ENCODE measurements at regions not wholly inside any gene's neighbourhood (a gene's known extent, or its start where the extent isn't known, plus 50 kb on each side); places are given as distances from the start of the nearest gene placed in this dataset.
"Not testable (repeated sequence)": the region's sequence is repeated elsewhere in the genome, so short reads cannot be mapped to it uniquely, and the experiment has no call there.

DNA sequence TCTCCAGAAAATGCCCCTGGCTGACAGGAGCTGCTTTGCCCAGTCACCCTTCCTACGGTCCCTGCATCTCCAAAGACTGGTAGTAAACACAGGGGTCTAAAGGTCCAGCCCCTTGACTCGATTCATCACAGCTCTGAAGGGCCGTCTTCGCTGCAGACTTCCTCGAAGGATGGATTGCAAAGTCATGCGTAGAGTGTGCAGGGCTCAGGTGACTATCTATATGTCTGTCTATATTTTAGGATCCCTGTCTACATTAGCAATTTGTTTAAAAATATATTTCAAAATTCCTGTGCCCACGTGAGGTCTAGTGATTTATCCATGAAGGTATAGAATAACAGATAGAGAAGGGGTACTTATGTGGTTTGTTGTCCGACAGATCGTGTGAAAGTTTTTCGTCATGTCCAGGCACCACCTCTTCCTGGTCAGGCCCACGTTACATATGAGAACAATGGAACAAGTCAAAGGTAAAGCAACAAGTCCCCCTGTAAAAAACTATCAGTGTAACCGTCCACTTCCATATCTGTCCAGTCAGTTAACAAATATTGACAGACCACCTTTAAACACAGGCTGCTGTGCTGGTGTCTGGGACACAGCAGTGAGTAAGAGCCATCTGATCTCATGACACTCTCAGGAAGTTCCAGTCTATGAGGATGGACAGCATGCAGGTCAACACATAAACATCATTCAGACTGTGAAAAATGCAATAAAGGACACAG, 127.7 kb upstream of the SULF2 start (continued):
- TF ChIP-seq ZSCAN9 (CRISPR knock-in tag; IDR thresholded peaks at IDR 0.05; ENCODE audit: borderline replicate concordance) (peak; percentile 78), HDAC2 (CRISPR knock-in tag; IDR thresholded peaks at IDR 0.05) (peak; percentile 84; the same call in 1 of the 2 replicates), ZC3H13 (CRISPR knock-in tag; IDR thresholded peaks at IDR 0.05) (peak; percentile 50; the same call in 1 of the 2 replicates), ZNF317 (CRISPR knock-in tag; IDR thresholded peaks at IDR 0.05) (0 out of 2 replicates have a peak, but pooled peaks have one; percentile 31), ZBTB33 (CRISPR knock-in tag; IDR thresholded peaks at IDR 0.05) (peak; percentile 37; the same call in 1 of the 2 replicates), ZNF644 (CRISPR knock-in tag; IDR thresholded peaks at IDR 0.05; ENCODE audit: low read depth) (peak; percentile 87), TBX2 (CRISPR knock-in tag; IDR thresholded peaks at IDR 0.05; ENCODE audit: borderline replicate concordance) (peak; percentile 87), ZNF512B (CRISPR knock-in tag; IDR thresholded peaks at IDR 0.05; ENCODE audit: borderline replicate concordance) (0 out of 2 replicates have a peak, but pooled peaks have one; percentile 30), TGIF2 (CRISPR knock-in tag; IDR thresholded peaks at IDR 0.05) (peak; percentile 50; the same call in 1 of the 2 replicates), FOXK2 (IDR thresholded peaks at IDR 0.05) (peak; percentile 89), JUN (CRISPR knock-in tag; IDR thresholded peaks at IDR 0.05) (peak; percentile 46; the same call in 1 of the 2 replicates), SOX6 (CRISPR knock-in tag; IDR thresholded peaks at IDR 0.05) (peak; percentile 94), ZBTB21 (CRISPR knock-in tag; IDR thresholded peaks at IDR 0.05) (peak; percentile 79; the same call in 1 of the 2 replicates), RBAK (CRISPR knock-in tag; IDR thresholded peaks at IDR 0.05) (0 out of 2 replicates have a peak, but pooled peaks have one; percentile 51), KDM6A (CRISPR knock-in tag; IDR thresholded peaks at IDR 0.05; ENCODE audit: low read depth) (peak; percentile 67; the same call in 1 of the 2 replicates), KDM3A (CRISPR knock-in tag; IDR thresholded peaks at IDR 0.05; ENCODE audit: low read depth) (0 out of 2 replicates have a peak, but pooled peaks have one; percentile 44)
- TF ChIP-seq, protein P1, sequence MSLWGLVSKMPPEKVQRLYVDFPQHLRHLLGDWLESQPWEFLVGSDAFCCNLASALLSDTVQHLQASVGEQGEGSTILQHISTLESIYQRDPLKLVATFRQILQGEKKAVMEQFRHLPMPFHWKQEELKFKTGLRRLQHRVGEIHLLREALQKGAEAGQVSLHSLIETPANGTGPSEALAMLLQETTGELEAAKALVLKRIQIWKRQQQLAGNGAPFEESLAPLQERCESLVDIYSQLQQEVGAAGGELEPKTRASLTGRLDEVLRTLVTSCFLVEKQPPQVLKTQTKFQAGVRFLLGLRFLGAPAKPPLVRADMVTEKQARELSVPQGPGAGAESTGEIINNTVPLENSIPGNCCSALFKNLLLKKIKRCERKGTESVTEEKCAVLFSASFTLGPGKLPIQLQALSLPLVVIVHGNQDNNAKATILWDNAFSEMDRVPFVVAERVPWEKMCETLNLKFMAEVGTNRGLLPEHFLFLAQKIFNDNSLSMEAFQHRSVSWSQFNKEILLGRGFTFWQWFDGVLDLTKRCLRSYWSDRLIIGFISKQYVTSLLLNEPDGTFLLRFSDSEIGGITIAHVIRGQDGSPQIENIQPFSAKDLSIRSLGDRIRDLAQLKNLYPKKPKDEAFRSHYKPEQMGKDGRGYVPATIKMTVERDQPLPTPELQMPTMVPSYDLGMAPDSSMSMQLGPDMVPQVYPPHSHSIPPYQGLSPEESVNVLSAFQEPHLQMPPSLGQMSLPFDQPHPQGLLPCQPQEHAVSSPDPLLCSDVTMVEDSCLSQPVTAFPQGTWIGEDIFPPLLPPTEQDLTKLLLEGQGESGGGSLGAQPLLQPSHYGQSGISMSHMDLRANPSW (CRISPR knock-in tag; IDR thresholded peaks at IDR 0.05; ENCODE audit: borderline replicate concordance): 0 out of 2 replicates have a peak, but pooled peaks have one; percentile 41
- TF ChIP-seq, protein P2, sequence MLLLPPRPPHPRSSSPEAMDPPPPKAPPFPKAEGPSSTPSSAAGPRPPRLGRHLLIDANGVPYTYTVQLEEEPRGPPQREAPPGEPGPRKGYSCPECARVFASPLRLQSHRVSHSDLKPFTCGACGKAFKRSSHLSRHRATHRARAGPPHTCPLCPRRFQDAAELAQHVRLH (CRISPR knock-in tag; IDR thresholded peaks at IDR 0.05; ENCODE audit: borderline replicate concordance, low read depth): peak; percentile 66; the same call in 1 of the 2 replicates
- not testable (repeated sequence) for TF ChIP-seq SOX6 (IDR thresholded peaks at IDR 0.05)
- TF ChIP-seq, protein P3, sequence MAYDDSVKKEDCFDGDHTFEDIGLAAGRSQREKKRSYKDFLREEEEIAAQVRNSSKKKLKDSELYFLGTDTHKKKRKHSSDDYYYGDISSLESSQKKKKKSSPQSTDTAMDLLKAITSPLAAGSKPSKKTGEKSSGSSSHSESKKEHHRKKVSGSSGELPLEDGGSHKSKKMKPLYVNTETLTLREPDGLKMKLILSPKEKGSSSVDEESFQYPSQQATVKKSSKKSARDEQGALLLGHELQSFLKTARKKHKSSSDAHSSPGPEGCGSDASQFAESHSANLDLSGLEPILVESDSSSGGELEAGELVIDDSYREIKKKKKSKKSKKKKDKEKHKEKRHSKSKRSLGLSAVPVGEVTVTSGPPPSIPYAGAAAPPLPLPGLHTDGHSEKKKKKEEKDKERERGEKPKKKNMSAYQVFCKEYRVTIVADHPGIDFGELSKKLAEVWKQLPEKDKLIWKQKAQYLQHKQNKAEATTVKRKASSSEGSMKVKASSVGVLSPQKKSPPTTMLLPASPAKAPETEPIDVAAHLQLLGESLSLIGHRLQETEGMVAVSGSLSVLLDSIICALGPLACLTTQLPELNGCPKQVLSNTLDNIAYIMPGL (CRISPR knock-in tag; IDR thresholded peaks at IDR 0.05; ENCODE audit: borderline replicate concordance in 1 of 2, low read depth in 1 of 2): peak in 1 of 2 experiments; percentile 51; a peak in 2 of 4 replicates
